OCI-LY7 (cell line): ENCODE measurements at regions not wholly inside any gene's neighbourhood (a gene's known extent, or its start where the extent isn't known, plus 50 kb on each side); places are given as distances from the start of the nearest gene placed in this dataset.

ENCODE experiments used
- CTCF ChIP-seq: fragments of 200-600 bp; sonication (generic); conservative IDR thresholded peaks from 2 replicates; pipeline ENCODE4 v1.5.1; 2014; ENCODE audit warnings: mild to moderate bottlenecking, antibody characterized with exemption, low read length, moderate library complexity, mixed read lengths
- EZH2phosphoT487 ChIP-seq: fragments of 200-600 bp; sonication (generic); IDR thresholded peaks from 2 replicates; pipeline ENCODE4 v1.6.1; 2018; ENCODE audit warnings: low read depth, borderline replicate concordance, mild to moderate bottlenecking, mixed run types, antibody characterized with exemption, low read length, moderate library complexity, mixed read lengths

- no peak for TF ChIP-seq CTCF
- no peak for TF ChIP-seq EZH2phosphoT487
Measured at GRCh38 chr3:180352261-180352660, 249.7 kb upstream of the TTC14 start.
